ENCODE measurements at regions not wholly inside any gene's neighbourhood (a gene's known extent, or its start where the extent isn't known, plus 50 kb on each side); places are given as distances from the start of the nearest gene placed in this dataset.

DNA sequence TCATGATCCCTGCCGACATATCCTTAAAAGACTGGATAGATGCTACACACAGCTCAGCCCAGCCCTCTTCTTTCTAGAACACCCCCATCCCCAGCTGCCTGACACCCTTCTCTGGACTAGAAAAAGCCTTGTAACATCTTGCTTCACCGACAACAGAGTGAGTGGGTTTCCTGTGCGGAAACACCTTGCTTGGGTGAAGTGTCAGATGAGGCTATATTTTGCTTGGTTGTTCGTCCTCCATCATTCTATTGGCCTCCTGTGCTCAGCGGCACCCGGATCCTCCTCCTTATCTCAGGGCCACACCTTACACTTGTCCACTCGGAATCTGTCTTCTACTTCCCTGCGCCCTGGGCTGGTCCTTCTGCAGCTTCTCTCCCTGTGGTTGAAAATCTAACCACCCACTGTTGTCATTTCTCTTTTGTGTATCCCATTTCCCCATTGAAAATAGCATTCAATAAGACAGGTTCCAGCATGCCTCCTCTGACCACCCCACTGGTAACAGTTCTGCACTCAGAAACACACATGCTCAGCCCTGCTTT, 101.3 kb upstream of the MLN start:
- TF ChIP-seq, protein P1, sequence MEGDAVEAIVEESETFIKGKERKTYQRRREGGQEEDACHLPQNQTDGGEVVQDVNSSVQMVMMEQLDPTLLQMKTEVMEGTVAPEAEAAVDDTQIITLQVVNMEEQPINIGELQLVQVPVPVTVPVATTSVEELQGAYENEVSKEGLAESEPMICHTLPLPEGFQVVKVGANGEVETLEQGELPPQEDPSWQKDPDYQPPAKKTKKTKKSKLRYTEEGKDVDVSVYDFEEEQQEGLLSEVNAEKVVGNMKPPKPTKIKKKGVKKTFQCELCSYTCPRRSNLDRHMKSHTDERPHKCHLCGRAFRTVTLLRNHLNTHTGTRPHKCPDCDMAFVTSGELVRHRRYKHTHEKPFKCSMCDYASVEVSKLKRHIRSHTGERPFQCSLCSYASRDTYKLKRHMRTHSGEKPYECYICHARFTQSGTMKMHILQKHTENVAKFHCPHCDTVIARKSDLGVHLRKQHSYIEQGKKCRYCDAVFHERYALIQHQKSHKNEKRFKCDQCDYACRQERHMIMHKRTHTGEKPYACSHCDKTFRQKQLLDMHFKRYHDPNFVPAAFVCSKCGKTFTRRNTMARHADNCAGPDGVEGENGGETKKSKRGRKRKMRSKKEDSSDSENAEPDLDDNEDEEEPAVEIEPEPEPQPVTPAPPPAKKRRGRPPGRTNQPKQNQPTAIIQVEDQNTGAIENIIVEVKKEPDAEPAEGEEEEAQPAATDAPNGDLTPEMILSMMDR (IDR thresholded peaks at IDR 0.05; ENCODE audit: borderline replicate concordance, extremely low read depth, low read length, poor library complexity, severe bottlenecking) = no peak
- Histone ChIP-seq H3K4me3 (ENCODE audit: low read depth in 1 of 2, low read length in 2 of 2) (no peak overlapping the region), H3K79me2 (ENCODE audit: insufficient read depth, low read length) (no peaks in the 10 kb centered on the region), H4K20me1 (ENCODE audit: insufficient read depth, low read length) (no peaks in the 10 kb centered on the region; the same call in 1 of the 2 replicates), H2AFZ (ENCODE audit: low read depth, low read length) (no peak overlapping the region), H3K9me3 (ENCODE audit: insufficient read depth, low read length, severe bottlenecking) (no peaks in the 10 kb centered on the region), H3K4me2 (ENCODE audit: insufficient read depth, low read length) (no peak overlapping the region), H3K4me1 (ENCODE audit: insufficient read depth, low read length) (no peaks in the 10 kb centered on the region), H3K27me3 (ENCODE audit: insufficient read depth, low read length, poor library complexity) (peaks cover 50% of the 10 kb centered on the region), H3K9ac (ENCODE audit: low read depth, low read length) (no peak overlapping the region), H3K27ac (ENCODE audit: low read length) (no peak overlapping the region), H3K36me3 (ENCODE audit: insufficient read depth, low read length) (no peaks in the 10 kb centered on the region)
- ATAC-seq (ENCODE audit: insufficient read depth, low read depth) (peak; percentile 52), DNase-seq (peak; percentile 40)

DNA sequence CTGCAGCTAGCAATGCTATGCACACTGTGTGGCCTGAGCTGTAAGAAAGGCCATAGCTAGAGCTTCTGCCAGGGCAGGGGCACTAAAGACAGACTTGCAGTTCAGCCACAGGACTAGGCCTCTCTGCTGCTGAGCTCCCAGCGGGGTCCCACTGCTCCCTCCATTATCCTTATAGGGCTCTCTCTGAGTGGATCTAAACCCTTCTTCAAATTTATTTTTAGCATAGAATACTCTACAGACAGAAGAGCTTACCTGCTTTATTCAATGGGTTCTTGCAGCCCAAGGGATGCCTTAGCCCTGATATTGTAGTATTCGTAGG, 100.9 kb upstream of the MLN start:
- Histone ChIP-seq H4K20me1 (ENCODE audit: insufficient read depth, low read length) (no peaks in the 10 kb centered on the region; the same call in 1 of the 2 replicates), H3K79me2 (ENCODE audit: insufficient read depth, low read length) (no peaks in the 10 kb centered on the region), H3K36me3 (ENCODE audit: insufficient read depth, low read length) (no peaks in the 10 kb centered on the region), H3K27me3 (ENCODE audit: insufficient read depth, low read length, poor library complexity) (peaks cover 50% of the 10 kb centered on the region), H3K4me1 (ENCODE audit: insufficient read depth, low read length) (no peaks in the 10 kb centered on the region), H3K9me3 (ENCODE audit: insufficient read depth, low read length, severe bottlenecking) (no peaks in the 10 kb centered on the region), H3K4me2 (ENCODE audit: insufficient read depth, low read length) (no peak overlapping the region), H3K27ac (ENCODE audit: low read length) (no peak overlapping the region), H3K9ac (ENCODE audit: low read depth, low read length) (no peak overlapping the region), H3K4me3 (ENCODE audit: low read depth in 1 of 2, low read length in 2 of 2) (no peak overlapping the region), H2AFZ (ENCODE audit: low read depth, low read length) (no peak overlapping the region)
- DNase-seq = no peak
- TF ChIP-seq, protein P1 (IDR thresholded peaks at IDR 0.05; ENCODE audit: borderline replicate concordance, extremely low read depth, low read length, poor library complexity, severe bottlenecking) = no peak
- no peak for TF ChIP-seq EZH2 (IDR thresholded peaks at IDR 0.05; ENCODE audit: borderline replicate concordance, low read depth, low read length, severe bottlenecking)
- ATAC-seq (ENCODE audit: insufficient read depth, low read depth) = no peak

DNA sequence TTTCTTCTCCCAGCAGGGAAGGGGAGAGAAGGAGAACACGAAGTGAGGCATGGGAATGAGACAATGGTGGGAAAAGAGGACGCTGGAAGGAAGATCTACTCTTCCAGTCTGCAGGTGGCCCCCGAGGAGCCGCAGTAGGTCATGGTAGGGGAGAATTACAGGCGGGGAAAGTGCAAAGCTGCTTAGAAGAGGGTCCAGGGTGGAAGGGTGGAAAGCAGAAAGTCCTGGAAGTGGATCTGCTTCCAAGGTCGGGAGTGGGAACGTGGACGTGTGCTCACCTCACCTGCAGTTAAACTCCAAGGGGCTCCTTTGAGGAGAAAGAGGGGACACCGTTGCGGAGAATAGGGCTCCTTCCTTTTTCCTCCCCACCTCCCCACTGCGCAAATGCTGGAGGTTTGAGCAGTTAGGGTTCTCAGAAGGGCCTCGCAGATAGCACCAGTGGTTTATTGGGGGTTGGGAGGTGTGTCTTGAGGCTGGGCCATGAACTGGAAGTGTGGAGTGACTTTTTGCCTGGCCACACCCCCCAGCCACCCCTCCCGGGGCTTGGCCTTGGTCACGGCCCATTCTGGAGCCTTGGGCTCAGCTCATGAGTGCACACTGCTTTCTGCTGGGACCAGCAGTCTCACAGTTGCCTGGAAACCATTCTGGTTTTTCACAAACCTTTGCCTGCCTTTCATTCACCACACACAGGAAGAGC, 100.4 kb upstream of the MLN start:
- H3K4me2 ChIP-seq (ENCODE audit: insufficient read depth, low read length) = no peak overlapping the region
- no peaks in the 10 kb centered on the region for H3K36me3 ChIP-seq (ENCODE audit: insufficient read depth, low read length)
- peak; percentile 76 for DNase-seq
- H4K20me1 ChIP-seq (ENCODE audit: insufficient read depth, low read length) = no peaks in the 10 kb centered on the region; the same call in 1 of the 2 replicates
- H3K79me2 ChIP-seq (ENCODE audit: insufficient read depth, low read length) = no peaks in the 10 kb centered on the region
- peaks cover 50% of the 10 kb centered on the region for H3K27me3 ChIP-seq (ENCODE audit: insufficient read depth, low read length, poor library complexity)
- H3K9ac ChIP-seq (ENCODE audit: low read depth, low read length) = no peak overlapping the region
- no peak overlapping the region for H2AFZ ChIP-seq (ENCODE audit: low read depth, low read length)
- peak; percentile 89 for ATAC-seq (ENCODE audit: insufficient read depth, low read depth)
- H3K4me1 ChIP-seq (ENCODE audit: insufficient read depth, low read length) = no peaks in the 10 kb centered on the region
- no peak overlapping the region for H3K4me3 ChIP-seq (ENCODE audit: low read depth in 1 of 2, low read length in 2 of 2)
- no peaks in the 10 kb centered on the region for H3K9me3 ChIP-seq (ENCODE audit: insufficient read depth, low read length, severe bottlenecking)
- H3K27ac ChIP-seq (ENCODE audit: low read length) = no peak overlapping the region
- no peak for TF ChIP-seq EZH2 (IDR thresholded peaks at IDR 0.05; ENCODE audit: borderline replicate concordance, low read depth, low read length, severe bottlenecking)
- TF ChIP-seq, protein P1 (IDR thresholded peaks at IDR 0.05; ENCODE audit: borderline replicate concordance, extremely low read depth, low read length, poor library complexity, severe bottlenecking) = no peak

Data from DND-41 (cell line).